Brain microvascular endothelial cell (primary cell): ENCODE measurements at regions not wholly inside any gene's neighbourhood (a gene's known extent, or its start where the extent isn't known, plus 50 kb on each side); places are given as distances from the start of the nearest gene placed in this dataset.
"Not testable (repeated sequence)": the region's sequence is repeated elsewhere in the genome, so short reads cannot be mapped to it uniquely, and the experiment has no call there.

Experiments
- DNase-seq: peaks from one replicate; pipeline ENCODE4 v3.0.0-alpha.2; 2020
- H3K27ac ChIP-seq: fragments of 250-450 bp; sonication (Bioruptor Pico); 2 replicates; pipeline ENCODE4 v1.5.1; 2020; ENCODE audit warnings: mild to moderate bottlenecking, moderate library complexity
- H3K27me3 ChIP-seq: fragments of 250-450 bp; sonication (Bioruptor Pico); replicated peaks from 2 replicates; pipeline ENCODE4 v1.5.1; 2020; ENCODE audit warnings: mild to moderate bottlenecking
- H3K36me3 ChIP-seq: fragments of 250-450 bp; sonication (Bioruptor Pico); replicated peaks from 2 replicates; pipeline ENCODE4 v1.5.1; 2020; ENCODE audit warnings: mild to moderate bottlenecking
- H3K4me3 ChIP-seq: 2 replicates; pipeline ENCODE4 v1.5.1; 2011; ENCODE audit warnings: low read depth, mild to moderate bottlenecking, control low read depth, low read length, moderate library complexity
- in situ Hi-C: cut with HindIII; loops from 2 replicates; pipeline ENCODE4 v1.10.0; 2017; ENCODE audit warnings: low sequenced_read_pairs, low pct_ligation_motif_present

DNA sequence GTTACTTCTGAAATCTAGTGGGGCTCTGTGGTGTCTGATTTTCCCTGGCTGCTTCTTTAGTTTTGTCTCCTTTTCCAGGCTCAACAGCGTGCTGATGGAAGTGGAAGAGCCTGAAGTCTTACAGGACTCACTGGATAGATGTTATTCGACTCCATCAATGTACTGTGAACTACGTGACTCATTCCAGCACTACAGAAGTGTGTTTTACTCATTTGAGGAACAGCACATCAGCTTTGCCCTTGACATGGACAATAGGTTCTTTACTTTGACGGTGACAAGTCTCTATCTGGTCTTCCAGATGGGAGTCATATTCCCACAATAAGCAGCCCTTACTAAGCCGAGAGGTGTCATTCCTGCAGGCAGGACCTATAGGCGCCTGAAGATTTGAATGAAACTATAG lies 51.1 kb downstream of the NBPF8 start:
- in situ Hi-C loops, H3K4me3 ChIP-seq, H3K27me3 ChIP-seq, H3K27ac ChIP-seq, H3K36me3 ChIP-seq: not testable (repeated sequence)
- DNase-seq = peak; percentile 20

GRCh38 chr1:120477663-120478062 lies 62.8 kb downstream of the NBPF8 start:
- in situ Hi-C loops, H3K27me3 ChIP-seq, DNase-seq, H3K4me3 ChIP-seq, H3K36me3 ChIP-seq, H3K27ac ChIP-seq: not testable (repeated sequence)

GRCh38 chr1:120478400-120478799 lies 63.6 kb downstream of the NBPF8 start:
- H3K4me3 ChIP-seq, H3K36me3 ChIP-seq, DNase-seq, H3K27me3 ChIP-seq, in situ Hi-C loops, H3K27ac ChIP-seq: not testable (repeated sequence)

DNA sequence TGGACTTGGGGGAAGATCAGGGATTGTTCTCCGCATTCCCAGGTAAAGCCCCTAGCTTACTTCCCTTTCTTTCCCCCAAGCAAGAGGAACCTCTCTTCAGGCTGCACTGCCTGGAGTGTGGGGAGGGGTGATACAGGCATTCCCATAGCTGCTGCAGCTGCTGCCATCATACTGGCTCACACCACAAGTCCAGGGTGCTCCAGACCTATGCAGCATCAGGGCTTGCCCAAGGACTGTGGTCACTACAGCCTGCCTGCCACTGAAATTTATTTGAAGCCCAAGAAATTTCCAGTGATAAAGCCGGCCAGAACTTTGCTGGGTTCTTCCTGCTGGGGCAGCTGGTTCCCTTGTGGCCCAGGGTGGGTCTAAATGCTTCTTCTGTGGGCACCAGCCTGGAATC lies 72.7 kb downstream of the NBPF8 start:
- H3K4me3 ChIP-seq, in situ Hi-C loops, H3K27me3 ChIP-seq, DNase-seq, H3K36me3 ChIP-seq, H3K27ac ChIP-seq: not testable (repeated sequence)

GRCh38 chr1:120489217-120489616 lies 74.4 kb downstream of the NBPF8 start:
- H3K36me3 ChIP-seq, H3K27me3 ChIP-seq, H3K27ac ChIP-seq, in situ Hi-C loops, H3K4me3 ChIP-seq, DNase-seq: not testable (repeated sequence)

GRCh38 chr1:120497145-120497544 lies 82.3 kb downstream of the NBPF8 start:
- H3K4me3 ChIP-seq, H3K27ac ChIP-seq, in situ Hi-C loops, H3K36me3 ChIP-seq, H3K27me3 ChIP-seq, DNase-seq: not testable (repeated sequence)

DNA sequence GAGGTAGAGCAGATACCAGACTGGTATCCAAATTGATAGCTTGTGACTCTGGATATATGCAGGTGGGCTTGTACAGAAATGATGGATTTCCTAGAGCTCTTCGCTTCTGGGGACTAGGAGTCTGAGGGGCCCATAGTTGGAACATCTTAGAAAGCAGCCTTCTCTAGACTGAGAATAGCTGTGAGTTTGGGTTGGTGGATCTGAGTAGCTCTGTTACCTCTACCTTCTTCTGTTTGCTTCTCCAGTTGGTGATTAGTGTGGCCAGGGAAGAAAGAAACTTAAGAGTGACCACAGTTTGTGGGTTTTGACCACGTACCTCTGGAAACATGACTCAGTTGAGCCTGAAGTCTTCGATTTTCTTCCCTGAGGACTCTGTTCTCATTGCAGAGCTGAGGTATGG lies 88.4 kb downstream of the NBPF8 start:
- H3K36me3 ChIP-seq, H3K27ac ChIP-seq, DNase-seq, H3K4me3 ChIP-seq, H3K27me3 ChIP-seq, in situ Hi-C loops: not testable (repeated sequence)

- H3K27ac ChIP-seq, H3K4me3 ChIP-seq, in situ Hi-C loops, H3K36me3 ChIP-seq, DNase-seq, H3K27me3 ChIP-seq: not testable (repeated sequence)
Measured at GRCh38 chr1:120506352-120506751, 91.5 kb downstream of the NBPF8 start.

GRCh38 chr1:120508351-120508750 lies 93.5 kb downstream of the NBPF8 start:
- H3K27ac ChIP-seq, DNase-seq, in situ Hi-C loops, H3K4me3 ChIP-seq, H3K36me3 ChIP-seq, H3K27me3 ChIP-seq: not testable (repeated sequence)

GRCh38 chr1:120509258-120509657 lies 94.4 kb downstream of the NBPF8 start:
- DNase-seq, in situ Hi-C loops, H3K27me3 ChIP-seq: not testable (repeated sequence)

GRCh38 chr1:120513099-120513498 lies 98.3 kb downstream of the NBPF8 start:
- H3K27me3 ChIP-seq, H3K36me3 ChIP-seq, in situ Hi-C loops, H3K27ac ChIP-seq, DNase-seq, H3K4me3 ChIP-seq: not testable (repeated sequence)

More at GRCh38 chr1:120509258-120509657, 94.4 kb downstream of the NBPF8 start:
- H3K36me3 ChIP-seq, H3K4me3 ChIP-seq, H3K27ac ChIP-seq: not testable (repeated sequence)

- in situ Hi-C loops, H3K27me3 ChIP-seq, H3K4me3 ChIP-seq, DNase-seq, H3K36me3 ChIP-seq, H3K27ac ChIP-seq: not testable (repeated sequence)
Measured at GRCh38 chr1:120513531-120513930, 98.7 kb downstream of the NBPF8 start.

GRCh38 chr1:120519196-120519595 lies 104.4 kb downstream of the NBPF8 start:
- in situ Hi-C loops, H3K27me3 ChIP-seq, H3K36me3 ChIP-seq, DNase-seq, H3K27ac ChIP-seq, H3K4me3 ChIP-seq: not testable (repeated sequence)

DNA sequence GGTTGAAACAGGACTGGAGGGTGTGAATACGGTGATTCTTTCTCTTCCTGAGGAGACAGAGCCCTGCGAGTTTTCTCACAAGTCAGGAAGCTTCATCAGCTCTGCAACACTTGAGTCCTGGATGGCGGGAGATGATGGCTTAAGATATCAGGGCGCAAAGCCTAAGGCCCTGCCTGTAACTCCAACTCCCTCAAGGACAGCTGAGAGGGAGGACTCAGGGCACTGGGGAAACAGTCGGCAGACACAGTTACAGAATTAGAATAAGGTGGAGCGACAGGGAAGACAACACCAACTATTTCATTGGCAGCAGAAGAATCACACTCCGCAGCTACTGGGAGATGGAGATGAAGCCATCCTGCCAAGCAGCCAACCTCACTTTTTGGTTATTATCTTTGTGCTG lies 109.6 kb downstream of the NBPF8 start:
- H3K27me3 ChIP-seq, H3K4me3 ChIP-seq, H3K27ac ChIP-seq, H3K36me3 ChIP-seq, DNase-seq, in situ Hi-C loops: not testable (repeated sequence)

DNA sequence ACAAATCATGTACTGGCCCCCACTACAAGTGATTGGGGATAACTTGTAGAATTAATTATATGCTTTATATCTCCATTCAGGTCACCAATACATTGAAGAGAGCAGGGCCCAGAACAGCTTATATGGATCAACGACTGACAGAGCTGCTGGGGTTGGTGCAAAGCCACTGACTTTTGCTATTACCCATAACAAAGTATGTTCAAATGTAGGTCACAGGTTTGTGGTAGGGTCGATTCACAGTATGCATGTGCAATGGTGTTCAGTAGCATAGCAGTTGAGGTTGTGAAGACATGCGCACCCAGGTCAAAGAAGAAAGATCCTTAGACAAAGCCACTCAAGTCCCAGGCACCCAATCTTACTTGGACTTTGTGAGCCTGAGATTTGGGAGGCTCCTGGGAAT lies 110.6 kb downstream of the NBPF8 start:
- H3K36me3 ChIP-seq, H3K27ac ChIP-seq, H3K4me3 ChIP-seq, in situ Hi-C loops, DNase-seq, H3K27me3 ChIP-seq: not testable (repeated sequence)
